ENCODE measurements at regions not wholly inside any gene's neighbourhood (a gene's known extent, or its start where the extent isn't known, plus 50 kb on each side); places are given as distances from the start of the nearest gene placed in this dataset.

- TF ChIP-seq POLR2A (IDR thresholded peaks at IDR 0.05): no peak
- no peak for TF ChIP-seq CTCF (IDR thresholded peaks at IDR 0.05)
- TF ChIP-seq POLR2AphosphoS5 (IDR thresholded peaks at IDR 0.05): no peak
- TF ChIP-seq EP300 (IDR thresholded peaks at IDR 0.05): no peak
Measured at GRCh38 chr20:60459212-60459611, 501.0 kb downstream of the CDH26 start.

Data from stomach (tissue), 4 donors.